ENCODE measurements at regions not wholly inside any gene's neighbourhood (a gene's known extent, or its start where the extent isn't known, plus 50 kb on each side); places are given as distances from the start of the nearest gene placed in this dataset.

DNA sequence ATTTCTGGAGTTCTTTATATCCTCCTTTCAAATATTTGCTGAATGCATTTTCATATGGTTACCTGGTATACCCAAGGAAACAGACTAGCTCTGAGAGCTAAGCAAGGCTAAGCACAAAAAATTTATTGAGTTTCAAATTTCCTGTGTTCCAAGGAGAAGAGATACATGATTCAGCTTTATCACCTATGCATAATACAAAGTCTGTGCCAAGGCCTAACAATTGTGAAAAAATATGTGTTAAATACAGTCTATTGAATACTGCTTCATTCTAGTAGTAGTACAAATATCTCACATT lies 103.7 kb upstream of the LGR5 start:
- Histone ChIP-seq H3K4me1 (ENCODE audit: control insufficient read depth in 3 of 3, insufficient read depth in 2 of 3, low read depth in 1 of 3, low read length in 2 of 3) (no peaks in the 10 kb centered on the region), H3K4me3 (ENCODE audit: low read depth in 1 of 3, low read length in 3 of 3) (no peak overlapping the region), H3K9me3 (ENCODE audit: control insufficient read depth in 2 of 2, insufficient read depth in 1 of 2, low read depth in 1 of 2, low read length in 1 of 2) (peaks cover 0 to 2% of the 10 kb centered on the region in 2 donors), H3K27ac (ENCODE audit: low read depth in 1 of 3, low read length in 2 of 3) (no peak overlapping the region), H3K36me3 (ENCODE audit: control insufficient read depth in 3 of 3, insufficient read depth in 2 of 3, low read depth in 1 of 3, low read length in 3 of 3) (no peaks in the 10 kb centered on the region), H3K27me3 (ENCODE audit: control insufficient read depth in 3 of 3, insufficient read depth in 3 of 3, low read length in 3 of 3) (no peaks in the 10 kb centered on the region)
- no peak for DNase-seq
- no peak for FAIRE-seq

DNA sequence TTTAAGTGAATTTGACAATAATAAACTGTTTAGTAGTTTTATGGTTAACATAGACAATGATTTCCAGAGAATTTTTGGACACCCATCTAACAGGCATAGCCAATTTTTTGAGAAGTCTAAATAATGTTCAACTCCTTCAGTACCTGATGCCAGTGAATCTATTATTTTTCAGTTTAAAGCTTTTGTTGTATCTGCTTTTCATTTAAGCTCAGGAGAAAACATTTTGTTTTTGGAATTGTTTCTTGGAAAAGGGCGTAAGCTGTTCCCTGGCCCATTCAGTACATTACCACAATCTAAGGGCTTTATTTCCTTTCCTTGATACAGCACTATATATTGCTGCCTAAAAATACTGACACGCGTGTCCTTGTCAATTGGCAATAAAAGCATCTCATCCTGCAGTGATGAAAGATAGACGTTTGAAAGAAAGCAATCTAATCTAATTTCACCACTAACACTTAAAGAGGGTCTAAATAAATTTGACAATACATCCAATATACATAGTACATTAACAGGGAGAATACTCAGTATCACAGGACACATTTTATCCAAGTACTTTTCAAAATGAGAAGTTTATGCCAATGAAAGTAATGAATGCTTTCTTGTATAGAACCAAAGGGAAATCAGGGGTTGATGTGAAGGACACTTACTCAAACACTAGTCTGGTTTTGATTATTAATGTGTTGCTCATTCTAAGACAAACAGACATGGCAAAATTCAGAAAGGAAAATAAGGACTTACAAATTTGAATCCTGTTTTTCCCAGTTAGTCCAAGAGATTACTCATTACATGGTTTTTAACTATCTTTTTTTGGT lies 104.2 kb upstream of the LGR5 start:
- Histone ChIP-seq H3K36me3 (ENCODE audit: control insufficient read depth in 3 of 3, insufficient read depth in 2 of 3, low read depth in 1 of 3, low read length in 3 of 3) (no peaks in the 10 kb centered on the region), H3K9me3 (ENCODE audit: control insufficient read depth in 2 of 2, insufficient read depth in 1 of 2, low read depth in 1 of 2, low read length in 1 of 2) (no peaks in the 10 kb centered on the region), H3K4me1 (ENCODE audit: control insufficient read depth in 3 of 3, insufficient read depth in 2 of 3, low read depth in 1 of 3, low read length in 2 of 3) (no peaks in the 10 kb centered on the region), H3K27ac (ENCODE audit: low read depth in 1 of 3, low read length in 2 of 3) (no peak overlapping the region), H3K4me3 (ENCODE audit: low read depth in 1 of 3, low read length in 3 of 3) (no peak overlapping the region), H3K27me3 (ENCODE audit: control insufficient read depth in 3 of 3, insufficient read depth in 3 of 3, low read length in 3 of 3) (no peaks in the 10 kb centered on the region)
- DNase-seq: no peak
- no peak for FAIRE-seq
- WGBS, 3 donors: 83 to 91% (median 89%) methylated on average over 4 of the region's 4 CpGs

DNA sequence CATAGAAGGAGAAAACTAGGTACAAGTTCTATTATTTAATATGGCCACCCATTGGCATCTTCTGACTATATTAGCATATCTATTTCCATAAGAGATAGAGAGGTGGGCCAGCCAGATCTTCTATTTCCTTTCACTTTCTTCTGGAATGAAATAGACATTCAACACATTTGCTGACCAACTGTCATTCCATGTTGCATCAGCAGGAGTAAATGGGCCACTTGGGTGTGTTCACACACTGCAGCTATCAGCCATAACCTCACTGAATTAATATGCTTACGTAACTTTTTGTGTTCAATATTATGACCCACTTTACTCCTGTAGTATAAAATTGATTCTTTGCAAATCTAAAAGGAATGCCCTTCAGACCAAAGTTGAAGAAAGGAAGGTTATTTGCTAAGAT lies 106.2 kb upstream of the LGR5 start:
- Histone ChIP-seq H3K36me3 (ENCODE audit: control insufficient read depth in 3 of 3, insufficient read depth in 2 of 3, low read depth in 1 of 3, low read length in 3 of 3) (no peaks in the 10 kb centered on the region), H3K4me3 (ENCODE audit: low read depth in 1 of 3, low read length in 3 of 3) (no peak overlapping the region), H3K27ac (ENCODE audit: low read depth in 1 of 3, low read length in 2 of 3) (no peak overlapping the region), H3K27me3 (ENCODE audit: control insufficient read depth in 3 of 3, insufficient read depth in 3 of 3, low read length in 3 of 3) (no peaks in the 10 kb centered on the region), H3K4me1 (ENCODE audit: control insufficient read depth in 3 of 3, insufficient read depth in 2 of 3, low read depth in 1 of 3, low read length in 2 of 3) (no peaks in the 10 kb centered on the region), H3K9me3 (ENCODE audit: control insufficient read depth in 2 of 2, insufficient read depth in 1 of 2, low read depth in 1 of 2, low read length in 1 of 2) (no peaks in the 10 kb centered on the region)
- 88 to 91% (median 89%) methylated on average over 1 of the region's 1 CpG for WGBS, 3 donors
- DNase-seq (no peak), FAIRE-seq (no peak)

DNA sequence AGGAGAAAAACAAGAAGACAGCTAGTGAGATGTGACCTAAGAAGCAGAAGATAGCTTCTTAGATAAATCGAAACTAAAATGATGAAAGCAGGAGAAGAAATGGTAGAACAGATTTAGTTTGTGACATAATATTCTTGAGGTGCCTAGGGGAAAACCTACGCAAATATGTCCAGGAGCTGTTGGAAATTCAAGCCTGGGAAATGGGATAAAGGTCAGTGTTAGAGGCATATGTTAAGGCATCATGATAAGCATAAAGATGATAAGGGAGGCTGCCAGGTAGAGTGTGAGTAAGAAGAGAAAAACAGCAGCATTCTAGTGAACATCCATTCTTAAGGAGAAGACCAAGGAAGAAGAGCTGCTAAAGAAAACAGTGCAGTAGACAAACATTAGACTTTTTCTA lies 109.6 kb upstream of the LGR5 start:
- Histone ChIP-seq H3K27me3 (ENCODE audit: control insufficient read depth in 3 of 3, insufficient read depth in 3 of 3, low read length in 3 of 3) (no peaks in the 10 kb centered on the region), H3K4me1 (ENCODE audit: control insufficient read depth in 3 of 3, insufficient read depth in 2 of 3, low read depth in 1 of 3, low read length in 2 of 3) (no peaks in the 10 kb centered on the region), H3K9me3 (ENCODE audit: control insufficient read depth in 2 of 2, insufficient read depth in 1 of 2, low read depth in 1 of 2, low read length in 1 of 2) (no peaks in the 10 kb centered on the region), H3K36me3 (ENCODE audit: control insufficient read depth in 3 of 3, insufficient read depth in 2 of 3, low read depth in 1 of 3, low read length in 3 of 3) (no peaks in the 10 kb centered on the region), H3K4me3 (ENCODE audit: low read depth in 1 of 3, low read length in 3 of 3) (no peak overlapping the region), H3K27ac (ENCODE audit: low read depth in 1 of 3, low read length in 2 of 3) (no peak overlapping the region)
- FAIRE-seq (no peak), DNase-seq (peak; percentile 45 to 54)
- 56 to 78% (median 64%) methylated on average over 2 of the region's 2 CpGs for WGBS, 3 donors

DNA sequence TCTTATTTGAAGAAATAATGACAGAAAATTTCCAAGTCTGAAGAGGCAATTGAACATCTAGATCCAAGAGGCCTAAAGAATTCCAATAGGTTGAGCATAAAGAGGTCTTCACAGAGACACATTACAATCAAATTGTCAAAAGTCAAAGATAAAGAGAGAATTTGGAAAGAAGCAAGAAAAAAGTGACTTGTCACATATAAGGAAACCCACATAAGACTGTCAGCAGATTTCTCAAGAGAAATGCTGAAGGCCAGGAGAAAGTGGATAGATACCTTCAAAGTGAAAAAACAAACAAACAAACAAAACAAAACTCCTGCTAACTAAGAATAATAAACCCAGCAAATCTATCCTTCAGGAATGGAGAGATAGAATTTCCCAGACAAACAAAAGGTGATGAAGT lies 118.1 kb upstream of the LGR5 start:
- Histone ChIP-seq H3K4me1 (ENCODE audit: control insufficient read depth in 3 of 3, insufficient read depth in 2 of 3, low read depth in 1 of 3, low read length in 2 of 3) (no peaks in the 10 kb centered on the region), H3K9me3 (ENCODE audit: control insufficient read depth in 2 of 2, insufficient read depth in 1 of 2, low read depth in 1 of 2, low read length in 1 of 2) (peaks cover 2 to 9% of the 10 kb centered on the region in 2 donors), H3K27ac (ENCODE audit: low read depth in 1 of 3, low read length in 2 of 3) (no peak overlapping the region), H3K27me3 (ENCODE audit: control insufficient read depth in 3 of 3, insufficient read depth in 3 of 3, low read length in 3 of 3) (no peaks in the 10 kb centered on the region), H3K36me3 (ENCODE audit: control insufficient read depth in 3 of 3, insufficient read depth in 2 of 3, low read depth in 1 of 3, low read length in 3 of 3) (no peaks in the 10 kb centered on the region), H3K4me3 (ENCODE audit: low read depth in 1 of 3, low read length in 3 of 3) (no peak overlapping the region)
- FAIRE-seq (no peak), DNase-seq (no peak)

DNA sequence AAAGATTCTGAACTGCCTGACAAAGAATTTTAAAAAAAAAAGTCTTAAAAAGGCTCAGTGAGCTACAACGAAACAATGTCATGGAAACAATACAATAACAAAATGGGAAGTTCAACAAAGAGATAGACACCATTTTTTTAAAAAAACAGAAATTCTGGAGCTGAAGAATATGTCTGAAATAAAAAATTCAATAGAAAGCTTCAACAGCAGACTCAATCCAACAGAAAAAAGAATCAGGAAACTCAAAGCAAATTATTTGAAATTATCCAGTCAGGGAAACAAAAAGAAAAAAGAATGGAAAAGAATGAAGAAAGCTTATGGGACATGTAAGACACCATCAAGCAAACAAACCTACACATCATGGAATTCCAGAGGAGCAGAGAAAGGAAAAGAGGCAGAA lies 118.5 kb upstream of the LGR5 start:
- Histone ChIP-seq H3K4me3 (ENCODE audit: low read depth in 1 of 3, low read length in 3 of 3) (no peak overlapping the region), H3K27me3 (ENCODE audit: control insufficient read depth in 3 of 3, insufficient read depth in 3 of 3, low read length in 3 of 3) (no peaks in the 10 kb centered on the region), H3K9me3 (ENCODE audit: control insufficient read depth in 2 of 2, insufficient read depth in 1 of 2, low read depth in 1 of 2, low read length in 1 of 2) (peaks cover 2 to 9% of the 10 kb centered on the region in 2 donors), H3K27ac (ENCODE audit: low read depth in 1 of 3, low read length in 2 of 3) (no peak overlapping the region), H3K4me1 (ENCODE audit: control insufficient read depth in 3 of 3, insufficient read depth in 2 of 3, low read depth in 1 of 3, low read length in 2 of 3) (no peaks in the 10 kb centered on the region), H3K36me3 (ENCODE audit: control insufficient read depth in 3 of 3, insufficient read depth in 2 of 3, low read depth in 1 of 3, low read length in 3 of 3) (no peaks in the 10 kb centered on the region)
- FAIRE-seq (no peak), DNase-seq (no peak)
- 78 to 92% (median 83%) methylated on average over 1 of the region's 1 CpG for WGBS, 3 donors

DNA sequence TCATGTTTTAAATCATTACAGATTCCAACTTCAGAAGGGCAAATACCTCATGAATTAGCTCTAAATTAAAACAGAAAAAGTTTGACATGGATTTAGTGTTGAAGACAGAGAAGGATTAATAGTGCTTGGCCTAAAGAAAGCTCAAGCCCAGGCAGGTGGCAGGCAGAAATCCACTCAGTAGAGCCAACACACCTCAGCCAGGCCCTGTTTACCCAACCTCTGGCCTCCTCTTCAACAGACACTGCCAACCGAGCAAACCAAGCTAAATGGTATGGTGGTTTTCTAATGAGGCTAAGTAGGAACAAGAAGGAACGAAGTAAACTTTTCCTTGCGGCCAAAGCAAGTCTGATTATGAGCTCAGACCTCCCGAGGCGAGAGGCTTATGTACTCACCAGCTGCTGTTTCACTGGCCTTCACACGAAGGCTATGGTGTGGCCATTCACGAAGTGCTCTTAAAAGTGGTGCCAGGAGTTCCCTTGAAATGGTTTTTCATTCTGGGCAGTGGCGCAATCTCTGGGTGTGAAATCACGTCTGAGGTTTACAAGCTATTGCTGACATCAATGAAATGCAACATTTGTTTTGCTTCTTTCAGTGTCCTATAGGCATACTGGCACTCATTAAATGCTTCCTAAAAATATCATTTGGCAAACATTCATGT lies 124.1 kb upstream of the LGR5 start:
- H3K27ac ChIP-seq (ENCODE audit: low read depth in 1 of 3, low read length in 2 of 3): no peak overlapping the region
- no peaks in the 10 kb centered on the region for H3K27me3 ChIP-seq (ENCODE audit: control insufficient read depth in 3 of 3, insufficient read depth in 3 of 3, low read length in 3 of 3)
- H3K36me3 ChIP-seq (ENCODE audit: control insufficient read depth in 3 of 3, insufficient read depth in 2 of 3, low read depth in 1 of 3, low read length in 3 of 3): no peaks in the 10 kb centered on the region
- no peak for DNase-seq
- FAIRE-seq: no peak
- no peak overlapping the region for H3K4me3 ChIP-seq (ENCODE audit: low read depth in 1 of 3, low read length in 3 of 3)
- WGBS, 3 donors: 85 to 90% (median 86%) methylated on average over 9 of the region's 9 CpGs
- peaks cover under 1 to 5% of the 10 kb centered on the region in 2 donors for H3K9me3 ChIP-seq (ENCODE audit: control insufficient read depth in 2 of 2, insufficient read depth in 1 of 2, low read depth in 1 of 2, low read length in 1 of 2)
- H3K4me1 ChIP-seq (ENCODE audit: control insufficient read depth in 3 of 3, insufficient read depth in 2 of 3, low read depth in 1 of 3, low read length in 2 of 3): no peaks in the 10 kb centered on the region

DNA sequence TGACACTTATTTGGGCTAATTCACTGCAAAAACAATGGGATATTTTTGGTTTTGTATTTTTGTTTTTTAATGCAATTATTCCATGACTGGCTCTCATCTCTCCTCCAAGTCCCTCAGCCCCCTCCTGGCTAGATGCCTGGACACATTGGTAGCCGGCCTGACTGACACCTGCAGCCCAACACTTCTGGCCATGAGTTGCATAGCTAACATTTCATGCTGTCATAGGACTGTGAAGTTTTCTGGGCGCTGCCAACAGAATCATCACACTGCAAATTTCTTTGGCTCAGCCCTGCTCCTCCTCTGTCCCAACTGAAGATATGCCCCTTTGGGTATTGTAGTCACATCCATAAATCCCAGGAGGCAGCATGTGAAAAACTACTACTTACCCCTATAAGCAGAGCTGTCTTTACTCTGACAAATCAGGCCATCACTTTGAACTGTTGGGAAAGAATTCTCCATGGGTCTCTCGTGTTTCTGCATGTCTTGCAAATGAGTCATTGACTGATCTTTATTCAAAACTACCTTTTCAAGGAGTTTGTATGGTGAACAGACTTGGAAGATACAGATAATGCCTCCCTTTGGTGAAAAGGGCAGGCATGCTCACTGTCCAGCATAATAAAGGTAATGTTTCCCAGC lies 126.7 kb upstream of the LGR5 start:
- Histone ChIP-seq H3K4me3 (ENCODE audit: low read depth in 1 of 3, low read length in 3 of 3) (no peak overlapping the region), H3K27me3 (ENCODE audit: control insufficient read depth in 3 of 3, insufficient read depth in 3 of 3, low read length in 3 of 3) (no peaks in the 10 kb centered on the region), H3K9me3 (ENCODE audit: control insufficient read depth in 2 of 2, insufficient read depth in 1 of 2, low read depth in 1 of 2, low read length in 1 of 2) (no peaks in the 10 kb centered on the region), H3K36me3 (ENCODE audit: control insufficient read depth in 3 of 3, insufficient read depth in 2 of 3, low read depth in 1 of 3, low read length in 3 of 3) (no peaks in the 10 kb centered on the region), H3K27ac (ENCODE audit: low read depth in 1 of 3, low read length in 2 of 3) (no peak overlapping the region), H3K4me1 (ENCODE audit: control insufficient read depth in 3 of 3, insufficient read depth in 2 of 3, low read depth in 1 of 3, low read length in 2 of 3) (no peaks in the 10 kb centered on the region)
- no peak for FAIRE-seq
- 72 to 73% (median 72%) methylated on average over 3 of the region's 3 CpGs for WGBS, 3 donors
- peak in 1 of 2 donors; percentile 27 for DNase-seq
